ENCODE measurements at regions not wholly inside any gene's neighbourhood (a gene's known extent, or its start where the extent isn't known, plus 50 kb on each side); places are given as distances from the start of the nearest gene placed in this dataset.

DNA sequence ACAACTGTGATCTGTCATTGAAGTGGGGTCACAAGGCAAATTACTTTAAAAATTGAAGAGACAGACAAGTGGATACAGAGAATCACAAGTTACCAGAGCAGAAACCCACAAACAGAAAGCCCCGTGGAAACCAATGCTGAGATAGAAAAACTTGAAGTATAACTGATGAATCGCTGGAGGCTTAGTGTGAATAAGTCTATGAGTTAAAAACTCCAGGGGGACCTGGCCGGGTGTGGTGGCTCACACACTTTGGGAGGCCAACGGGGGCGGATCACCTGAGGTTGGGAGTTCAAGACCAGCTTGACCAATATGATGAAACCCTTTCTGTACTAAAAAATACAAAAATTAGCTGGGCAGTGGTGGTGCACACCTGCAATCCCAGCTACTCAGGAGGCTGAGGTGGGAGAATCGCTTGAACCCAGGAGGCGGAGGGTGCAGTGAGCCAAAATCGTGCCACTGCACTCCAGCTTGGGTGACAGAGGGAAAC lies 69.7 kb upstream of the ZNRF2 start:
- TF ChIP-seq, protein P1, sequence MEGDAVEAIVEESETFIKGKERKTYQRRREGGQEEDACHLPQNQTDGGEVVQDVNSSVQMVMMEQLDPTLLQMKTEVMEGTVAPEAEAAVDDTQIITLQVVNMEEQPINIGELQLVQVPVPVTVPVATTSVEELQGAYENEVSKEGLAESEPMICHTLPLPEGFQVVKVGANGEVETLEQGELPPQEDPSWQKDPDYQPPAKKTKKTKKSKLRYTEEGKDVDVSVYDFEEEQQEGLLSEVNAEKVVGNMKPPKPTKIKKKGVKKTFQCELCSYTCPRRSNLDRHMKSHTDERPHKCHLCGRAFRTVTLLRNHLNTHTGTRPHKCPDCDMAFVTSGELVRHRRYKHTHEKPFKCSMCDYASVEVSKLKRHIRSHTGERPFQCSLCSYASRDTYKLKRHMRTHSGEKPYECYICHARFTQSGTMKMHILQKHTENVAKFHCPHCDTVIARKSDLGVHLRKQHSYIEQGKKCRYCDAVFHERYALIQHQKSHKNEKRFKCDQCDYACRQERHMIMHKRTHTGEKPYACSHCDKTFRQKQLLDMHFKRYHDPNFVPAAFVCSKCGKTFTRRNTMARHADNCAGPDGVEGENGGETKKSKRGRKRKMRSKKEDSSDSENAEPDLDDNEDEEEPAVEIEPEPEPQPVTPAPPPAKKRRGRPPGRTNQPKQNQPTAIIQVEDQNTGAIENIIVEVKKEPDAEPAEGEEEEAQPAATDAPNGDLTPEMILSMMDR (IDR thresholded peaks at IDR 0.05), result no peak
- TF ChIP-seq POLR2A (IDR thresholded peaks at IDR 0.05), result no peak

Measured in stomach (tissue), 4 donors.